Ovary (tissue), 7 donors: ENCODE measurements at regions not wholly inside any gene's neighbourhood (a gene's known extent, or its start where the extent isn't known, plus 50 kb on each side); places are given as distances from the start of the nearest gene placed in this dataset.

ENCODE experiments used
- DNase-seq, 5 donors: peaks; one replicate each; pipeline ENCODE4 v3.0.0-alpha.2; 2019 to 2020
- H3K27ac ChIP-seq, 2 donors: fragments of 200-600 bp; one replicate each; pipeline versions ENCODE4 v1.5.1 to v1.8.0; 2019 to 2022
- H3K27me3 ChIP-seq: fragments of 200-600 bp; one replicate; pipeline ENCODE4 v1.8.0; 2022
- H3K36me3 ChIP-seq: fragments of 200-600 bp; sonication (generic); one replicate; pipeline ENCODE4 v1.5.1; 2019
- H3K4me1 ChIP-seq: one replicate; pipeline ENCODE4 v1.8.1; 2013; ENCODE audit warnings: mild to moderate bottlenecking, moderate library complexity; ENCODE audit not compliant: insufficient read depth
- H3K4me3 ChIP-seq: fragments of 200-600 bp; sonication (generic); one replicate; pipeline ENCODE4 v1.5.1; 2017
- H3K9me3 ChIP-seq, 2 donors: fragments of 200-600 bp in 1 of 2; sonication (generic) in 1 of 2; one replicate each; pipeline versions ENCODE4 v1.5.1 to v1.8.1; 2013 to 2019; ENCODE audit warnings: mild to moderate bottlenecking in 1 of 2, moderate library complexity in 1 of 2
- CTCF ChIP-seq, 3 donors: fragments of 450-650 bp in 2 of 3; fragments of 200-600 bp in 1 of 3; IDR thresholded peaks; one replicate each; pipeline versions ENCODE4 v1.5.1 to v1.8.0; 2016 to 2022; ENCODE audit warnings: antibody characterized with exemption in 3 of 3, mild to moderate bottlenecking in 1 of 3
- EP300 ChIP-seq: sonication (generic); formaldehyde crosslinking; IDR thresholded peaks from one replicate; pipeline ENCODE4 v1.6.1; 2017; ENCODE audit warnings: antibody characterized with exemption
- POLR2A ChIP-seq: fragments of 450-650 bp; IDR thresholded peaks from one replicate; pipeline ENCODE4 v1.6.1; 2017; ENCODE audit warnings: antibody characterized with exemption, mild to moderate bottlenecking, moderate library complexity
- WGBS, 3 donors: extraction: QIAGEN DNeasy Blood & Tissue Kit in 1 of 3; methylation state at CpG; one replicate each; pipeline versions ENCODE4 v1.1.5 to v1.1.7; 2013 to 2017; 5-methylcytosine and 5-hydroxymethylcytosine counted together
- intact Hi-C, 4 donors: fragments of 100-400 bp; cut with DNase I; formaldehyde crosslinking; loops; one replicate each; pipeline versions ENCODE4 v1.11.0 to v1.15.1; 2022 to 2023
- donor health status: DM: no; HTN: no; CAD: no; lungs with moderate emphysema.
- donor health status: DM: no; HTN: no; CAD: no.
- donor health status: Bipolar disorder and iron deficiency.
- donor health status: DM: no; HTN: no; CAD: no.
- donor health status: DM: yes; HTN: yes; CAD: no.

GRCh38 chr15:93587059-93587521 lies 498.1 kb upstream of the RGMA start:
- no peaks in the 10 kb centered on the region for H3K27me3 ChIP-seq
- intact Hi-C loops, result no loop called here
- no peaks in the 10 kb centered on the region for H3K36me3 ChIP-seq
- no peak for DNase-seq
- H3K27ac ChIP-seq, result no peak overlapping the region
- H3K4me1 ChIP-seq, result peaks cover 4% of the 10 kb centered on the region
- H3K9me3 ChIP-seq, result no peaks in the 10 kb centered on the region
- TF ChIP-seq EP300 (no peak), CTCF (IDR thresholded peaks at IDR 0.05) (no peak), POLR2A (no peak)
- H3K4me3 ChIP-seq, result no peak overlapping the region

GRCh38 chr15:93585012-93585411 lies 496.0 kb upstream of the RGMA start:
- H3K9me3 ChIP-seq, result no peaks in the 10 kb centered on the region
- H3K27me3 ChIP-seq, result no peaks in the 10 kb centered on the region
- no peak for DNase-seq
- intact Hi-C loops, result no loop called here
- no peak overlapping the region for H3K4me3 ChIP-seq
- peaks cover 4% of the 10 kb centered on the region for H3K4me1 ChIP-seq
- 76 to 90% (median 84%) methylated on average over 2 of the region's 2 CpGs for WGBS, 3 donors
- TF ChIP-seq EP300, result no peak
- TF ChIP-seq POLR2A, result no peak
- no peak for TF ChIP-seq CTCF (IDR thresholded peaks at IDR 0.05)
- H3K36me3 ChIP-seq, result no peaks in the 10 kb centered on the region
- no peak overlapping the region for H3K27ac ChIP-seq

GRCh38 chr15:93583968-93584367 lies 495.0 kb upstream of the RGMA start:
- Histone ChIP-seq H3K27me3 (no peaks in the 10 kb centered on the region), H3K9me3 (no peaks in the 10 kb centered on the region), H3K27ac (no peak overlapping the region), H3K4me3 (no peak overlapping the region), H3K4me1 (peaks cover 4% of the 10 kb centered on the region), H3K36me3 (no peaks in the 10 kb centered on the region)
- no peak for TF ChIP-seq EP300
- no peak for TF ChIP-seq CTCF (IDR thresholded peaks at IDR 0.05)
- no peak for TF ChIP-seq POLR2A
- DNase-seq, result peak; percentile 37 to 61 (median 59)
- intact Hi-C loops, result no loop called here
- WGBS, 3 donors, result 27 to 32% (median 29%) methylated on average over 4 of the region's 4 CpGs

GRCh38 chr15:93583552-93583951 lies 494.5 kb upstream of the RGMA start:
- intact Hi-C loops, result no loop called here
- WGBS, 3 donors, result 7 to 12% (median 9%) methylated on average over 3 of the region's 3 CpGs

More at GRCh38 chr15:93583552-93583951, 494.5 kb upstream of the RGMA start:
- Histone ChIP-seq H3K27me3 (no peaks in the 10 kb centered on the region), H3K36me3 (no peaks in the 10 kb centered on the region), H3K4me3 (no peak overlapping the region), H3K9me3 (no peaks in the 10 kb centered on the region), H3K4me1 (peaks cover 4% of the 10 kb centered on the region), H3K27ac (no peak overlapping the region)
- TF ChIP-seq EP300 (no peak), POLR2A (no peak), CTCF (IDR thresholded peaks at IDR 0.05) (no peak)
- DNase-seq, result peak in 2 of 5 donors; percentile 8 to 19
